Mammary epithelial cell (primary cell): ENCODE measurements at regions not wholly inside any gene's neighbourhood (a gene's known extent, or its start where the extent isn't known, plus 50 kb on each side); places are given as distances from the start of the nearest gene placed in this dataset.

ENCODE experiments used
- EZH2 ChIP-seq: IDR thresholded peaks from 2 replicates; pipeline ENCODE4 v1.6.1; 2012; ENCODE audit warnings: low read length, inconsistent platforms, borderline replicate concordance
- TF ChIP-seq, protein P1 (sequence below), 2 donors: IDR thresholded peaks in 1 of 2; conservative IDR thresholded peaks in 1 of 2; 2 replicates each; pipeline ENCODE4 v1.5.1; 2011 to 2012; ENCODE audit warnings: inconsistent platforms in 2 of 2, low read length in 2 of 2, mild to moderate bottlenecking in 2 of 2, control low read depth in 1 of 2, low read depth in 1 of 2; ENCODE audit not compliant: insufficient read depth in 1 of 2; ENCODE audit errors: extremely low read depth in 1 of 2

DNA sequence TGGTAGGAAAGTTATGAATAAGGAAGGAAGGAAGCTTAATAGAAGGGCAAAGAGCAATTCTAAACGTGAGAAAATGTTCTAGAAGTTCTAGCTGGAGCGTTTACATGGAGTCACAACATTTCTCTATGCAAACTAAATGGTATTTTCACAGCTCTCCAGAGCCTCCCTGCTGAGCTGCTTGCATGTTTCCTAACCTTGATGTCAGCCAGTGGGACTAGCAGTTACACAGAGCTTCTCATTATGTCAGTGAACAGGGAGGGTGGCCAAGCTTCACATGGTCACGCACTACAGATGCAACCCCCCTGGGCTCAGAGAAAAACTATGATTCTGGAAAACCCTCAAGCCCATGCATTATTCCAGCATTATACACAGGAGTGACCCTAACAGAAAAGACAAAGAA is 153.4 kb upstream of the CCDC150 start:
- TF ChIP-seq, protein P1, sequence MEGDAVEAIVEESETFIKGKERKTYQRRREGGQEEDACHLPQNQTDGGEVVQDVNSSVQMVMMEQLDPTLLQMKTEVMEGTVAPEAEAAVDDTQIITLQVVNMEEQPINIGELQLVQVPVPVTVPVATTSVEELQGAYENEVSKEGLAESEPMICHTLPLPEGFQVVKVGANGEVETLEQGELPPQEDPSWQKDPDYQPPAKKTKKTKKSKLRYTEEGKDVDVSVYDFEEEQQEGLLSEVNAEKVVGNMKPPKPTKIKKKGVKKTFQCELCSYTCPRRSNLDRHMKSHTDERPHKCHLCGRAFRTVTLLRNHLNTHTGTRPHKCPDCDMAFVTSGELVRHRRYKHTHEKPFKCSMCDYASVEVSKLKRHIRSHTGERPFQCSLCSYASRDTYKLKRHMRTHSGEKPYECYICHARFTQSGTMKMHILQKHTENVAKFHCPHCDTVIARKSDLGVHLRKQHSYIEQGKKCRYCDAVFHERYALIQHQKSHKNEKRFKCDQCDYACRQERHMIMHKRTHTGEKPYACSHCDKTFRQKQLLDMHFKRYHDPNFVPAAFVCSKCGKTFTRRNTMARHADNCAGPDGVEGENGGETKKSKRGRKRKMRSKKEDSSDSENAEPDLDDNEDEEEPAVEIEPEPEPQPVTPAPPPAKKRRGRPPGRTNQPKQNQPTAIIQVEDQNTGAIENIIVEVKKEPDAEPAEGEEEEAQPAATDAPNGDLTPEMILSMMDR (conservative IDR thresholded peaks at IDR 0.05 in 1 of 2, IDR thresholded peaks at IDR 0.05 in 1 of 2; ENCODE audit: extremely low read depth in 1 of 2, insufficient read depth in 1 of 2, low read depth in 1 of 2, low read length in 2 of 2), result no peak
- TF ChIP-seq EZH2, result no peak
